G401 (cell line): ENCODE measurements at regions not wholly inside any gene's neighbourhood (a gene's known extent, or its start where the extent isn't known, plus 50 kb on each side); places are given as distances from the start of the nearest gene placed in this dataset.
A peak's percentile ranks its signal among the peaks of the same experiment; 100 is the strongest.
"Not testable (repeated sequence)": the region's sequence is repeated elsewhere in the genome, so short reads cannot be mapped to it uniquely, and the experiment has no call there.

Source experiments
- DNase-seq: peaks from one replicate; pipeline ENCODE4 v3.0.0-alpha.2; 2015; ENCODE audit warnings: low spot score
- in situ Hi-C: cut with HindIII; loops from 2 replicates; pipeline ENCODE4 v1.10.0; 2016; ENCODE audit warnings: low sequenced_read_pairs, mixed read lengths

- in situ Hi-C loops = no loop called here
Observed at GRCh38 chr11:82118946-82119345, 614.7 kb downstream of the FAM181B start.

GRCh38 chr11:82117362-82117761 lies 616.3 kb downstream of the FAM181B start:
- in situ Hi-C loops = no loop called here
- DNase-seq = no peak

More at GRCh38 chr11:82118946-82119345, 614.7 kb downstream of the FAM181B start:
- no peak for DNase-seq

GRCh38 chr11:82105331-82105998 lies 628.2 kb downstream of the FAM181B start:
- in situ Hi-C loops = no loop called here
- no peak for DNase-seq

GRCh38 chr11:82092904-82093303 lies 640.8 kb downstream of the FAM181B start:
- in situ Hi-C loops = no loop called here

GRCh38 chr11:82089426-82089825 lies 644.2 kb downstream of the FAM181B start:
- in situ Hi-C loops = no loop called here
- DNase-seq = no peak

More at GRCh38 chr11:82092904-82093303, 640.8 kb downstream of the FAM181B start:
- no peak for DNase-seq

GRCh38 chr11:82085493-82085892 lies 648.2 kb downstream of the FAM181B start:
- DNase-seq = no peak
- in situ Hi-C loops = no loop called here

- no peak for DNase-seq
- in situ Hi-C loops = no loop called here
Observed at GRCh38 chr11:82082976-82083375, 650.7 kb downstream of the FAM181B start.

GRCh38 chr11:82080160-82080559 lies 653.5 kb downstream of the FAM181B start:
- in situ Hi-C loops = no loop called here
- no peak for DNase-seq

GRCh38 chr11:82076126-82076525 lies 657.5 kb downstream of the FAM181B start:
- in situ Hi-C loops = no loop called here
- DNase-seq = no peak

- DNase-seq = no peak
- in situ Hi-C loops = no loop called here
Observed at GRCh38 chr11:82059505-82059904, 674.2 kb downstream of the FAM181B start.

GRCh38 chr11:82056450-82056849 lies 677.2 kb downstream of the FAM181B start:
- no peak for DNase-seq
- in situ Hi-C loops = no loop called here

GRCh38 chr11:82049199-82049598 lies 684.5 kb downstream of the FAM181B start:
- in situ Hi-C loops = no loop called here

GRCh38 chr11:82047200-82047599 lies 686.5 kb downstream of the FAM181B start:
- in situ Hi-C loops = no loop called here
- DNase-seq = no peak

More at GRCh38 chr11:82049199-82049598, 684.5 kb downstream of the FAM181B start:
- DNase-seq = no peak

- DNase-seq = peak; percentile 12
- in situ Hi-C loops = no loop called here
Observed at GRCh38 chr11:82046778-82047177, 686.9 kb downstream of the FAM181B start.

- no peak for DNase-seq
- in situ Hi-C loops = no loop called here
Observed at GRCh38 chr11:82045748-82046457, 687.8 kb downstream of the FAM181B start.

GRCh38 chr11:82043316-82043715 lies 690.3 kb downstream of the FAM181B start:
- no peak for DNase-seq
- in situ Hi-C loops = no loop called here

GRCh38 chr11:82041764-82042163 lies 691.9 kb downstream of the FAM181B start:
- no peak for DNase-seq
- in situ Hi-C loops = no loop called here

GRCh38 chr11:82038154-82038553 lies 695.5 kb downstream of the FAM181B start:
- in situ Hi-C loops = no loop called here
- DNase-seq = no peak

GRCh38 chr11:82034527-82034926 lies 699.1 kb downstream of the FAM181B start:
- DNase-seq = no peak
- in situ Hi-C loops = no loop called here

- in situ Hi-C loops = not testable (repeated sequence)
Observed at GRCh38 chr11:82027335-82027734, 706.3 kb downstream of the FAM181B start.

GRCh38 chr11:82024760-82025159 lies 708.9 kb downstream of the FAM181B start:
- in situ Hi-C loops = no loop called here
- no peak for DNase-seq

More at GRCh38 chr11:82027335-82027734, 706.3 kb downstream of the FAM181B start:
- DNase-seq = not testable (repeated sequence)
